Chondrocyte (in vitro differentiated cells): ENCODE measurements at regions not wholly inside any gene's neighbourhood (a gene's known extent, or its start where the extent isn't known, plus 50 kb on each side); places are given as distances from the start of the nearest gene placed in this dataset.

Experiments used
- DNase-seq: peaks from one replicate; pipeline ENCODE4 v3.0.0; 2021; ENCODE audit warnings: mixed read lengths, low spot score
- H3K27ac Mint-ChIP-seq: one replicate; pipeline ENCODE4 v1.8.0; 2021; ENCODE audit warnings: mild to moderate bottlenecking, moderate library complexity, mixed read lengths; ENCODE audit not compliant: unreplicated experiment
- H3K27me3 Mint-ChIP-seq: 2 replicates; pipeline ENCODE4 v1.8.0; 2021; ENCODE audit warnings: low read depth, mixed read lengths
- H3K36me3 Mint-ChIP-seq: 2 replicates; pipeline ENCODE4 v1.8.0; 2021; ENCODE audit warnings: low read depth, mixed read lengths
- H3K4me1 Mint-ChIP-seq: 2 replicates; pipeline ENCODE4 v1.8.0; 2021; ENCODE audit warnings: low read depth, mild to moderate bottlenecking, mixed read lengths
- H3K4me3 Mint-ChIP-seq: one replicate; pipeline ENCODE4 v1.8.0; 2021; ENCODE audit warnings: mild to moderate bottlenecking, moderate library complexity, mixed read lengths; ENCODE audit not compliant: unreplicated experiment
- H3K9me3 Mint-ChIP-seq: 2 replicates; pipeline ENCODE4 v1.8.0; 2021; ENCODE audit warnings: low read depth, mixed read lengths
- CTCF ChIP-seq: fragments of 200-600 bp; sonication (generic); IDR thresholded peaks from 2 replicates; pipeline ENCODE4 v1.5.0; 2021; ENCODE audit warnings: antibody characterized with exemption, mild to moderate bottlenecking, moderate library complexity

- Mint-ChIP-seq H3K4me1 (no peaks in the 10 kb centered on the region), H3K9me3 (no peaks in the 10 kb centered on the region), H3K27me3 (peaks cover 3% of the 10 kb centered on the region), H3K36me3 (no peaks in the 10 kb centered on the region), H3K4me3 (no peak overlapping the region), H3K27ac (no peak overlapping the region)
- no peak for TF ChIP-seq CTCF
- no peak for DNase-seq
Observed at GRCh38 chr1:217009376-217009775, 286.1 kb upstream of the ESRRG start.

GRCh38 chr1:217004776-217005436 lies 281.7 kb upstream of the ESRRG start:
- Mint-ChIP-seq H3K27ac (no peak overlapping the region), H3K9me3 (no peaks in the 10 kb centered on the region), H3K27me3 (no peaks in the 10 kb centered on the region), H3K36me3 (no peaks in the 10 kb centered on the region), H3K4me1 (no peaks in the 10 kb centered on the region), H3K4me3 (no peak overlapping the region)
- TF ChIP-seq CTCF: no peak
- no peak for DNase-seq

- DNase-seq: no peak
- H3K4me1 Mint-ChIP-seq: no peaks in the 10 kb centered on the region
- H3K4me3 Mint-ChIP-seq: no peak overlapping the region
- no peaks in the 10 kb centered on the region for H3K9me3 Mint-ChIP-seq
- H3K27ac Mint-ChIP-seq: no peak overlapping the region
- H3K36me3 Mint-ChIP-seq: no peaks in the 10 kb centered on the region
- no peak for TF ChIP-seq CTCF
- no peaks in the 10 kb centered on the region for H3K27me3 Mint-ChIP-seq
Observed at GRCh38 chr1:217003355-217003754, 280.1 kb upstream of the ESRRG start.

GRCh38 chr1:216997831-216998230 lies 274.6 kb upstream of the ESRRG start:
- peaks cover 3% of the 10 kb centered on the region for H3K27me3 Mint-ChIP-seq
- H3K36me3 Mint-ChIP-seq: no peaks in the 10 kb centered on the region
- H3K9me3 Mint-ChIP-seq: no peaks in the 10 kb centered on the region
- H3K27ac Mint-ChIP-seq: no peak overlapping the region
- DNase-seq: no peak
- no peaks in the 10 kb centered on the region for H3K4me1 Mint-ChIP-seq
- TF ChIP-seq CTCF: no peak
- H3K4me3 Mint-ChIP-seq: no peak overlapping the region

GRCh38 chr1:216997069-216997468 lies 273.8 kb upstream of the ESRRG start:
- Mint-ChIP-seq H3K9me3 (no peaks in the 10 kb centered on the region), H3K4me3 (no peak overlapping the region), H3K36me3 (no peaks in the 10 kb centered on the region), H3K4me1 (no peaks in the 10 kb centered on the region), H3K27me3 (peaks cover 3% of the 10 kb centered on the region), H3K27ac (no peak overlapping the region)
- TF ChIP-seq CTCF: no peak
- no peak for DNase-seq
